GM12874 (cell line): ENCODE measurements at regions not wholly inside any gene's neighbourhood (a gene's known extent, or its start where the extent isn't known, plus 50 kb on each side); places are given as distances from the start of the nearest gene placed in this dataset.

ENCODE experiments used
- CTCF ChIP-seq: IDR thresholded peaks from 2 replicates; pipeline ENCODE4 v1.5.1; 2011; ENCODE audit warnings: low read depth, mild to moderate bottlenecking, control low read depth, low read length, moderate library complexity; ENCODE audit not compliant: insufficient read depth

GRCh38 chr14:54094765-54095164 is 138.1 kb upstream of the BMP4 start:
- no peak for TF ChIP-seq CTCF

GRCh38 chr14:54098536-54098935 is 141.9 kb upstream of the BMP4 start:
- no peak for TF ChIP-seq CTCF

GRCh38 chr14:54102051-54102456 is 145.4 kb upstream of the BMP4 start:
- TF ChIP-seq CTCF: no peak

GRCh38 chr14:54102530-54102929 is 145.9 kb upstream of the BMP4 start:
- TF ChIP-seq CTCF: no peak

- TF ChIP-seq CTCF: no peak
These were observed 148.0 kb upstream of the BMP4 start for GRCh38 chr14:54104601-54105145.

- no peak for TF ChIP-seq CTCF
These were observed 148.8 kb upstream of the BMP4 start for GRCh38 chr14:54105406-54105805.

- no peak for TF ChIP-seq CTCF
These were observed 149.3 kb upstream of the BMP4 start for GRCh38 chr14:54105898-54106297.
